A549 (cell line): ENCODE measurements at regions not wholly inside any gene's neighbourhood (a gene's known extent, or its start where the extent isn't known, plus 50 kb on each side); places are given as distances from the start of the nearest gene placed in this dataset.

ENCODE experiments used
- ATAC-seq, 2 experiments: fragments of 200-7000 bp in 1 of 2; fragments of >200 bp in 1 of 2; cut with Nextera tagmentation in 1 of 2; cut with Tn5 transposase in 1 of 2; 3 replicates each; pipeline versions ENCODE4 v1.8.0 to v1.9.1; 2018 to 2020; ENCODE audit warnings: mild to moderate bottlenecking in 1 of 2, moderate library complexity in 1 of 2
- CTCF ChIA-PET: fragments of 300-600 bp; sonication (Branson Sonifier 250); formaldehyde crosslinking; extraction: SDS; loops from one replicate; lab custom pipeline; 2021; ENCODE audit warnings: antibody characterized with exemption, inconsistent platforms; lab: Yijun Ruan, JAX
- POLR2A ChIA-PET: fragments of 350-600 bp; formaldehyde crosslinking; extraction: SDS; loops from one replicate; lab custom pipeline; 2021; ENCODE audit warnings: antibody characterized with exemption, inconsistent platforms; lab: Yijun Ruan, JAX
- DNase-seq, 2 experiments: peaks; one replicate each; pipeline versions ENCODE4 v3.0.0 to v3.0.0-alpha.2; 2011 to 2016; ENCODE audit warnings: low read depth in 1 of 2, low spot score in 1 of 2
- FAIRE-seq: peaks from 2 replicates; lab custom pipeline; 2011; peaks lifted over from hg19 to GRCh38; lab: Jason Lieb, UNC
- H3K27ac ChIP-seq, 2 experiments: fragments of >200 bp; sonication (Bioruptor Twin); formaldehyde crosslinking; 3 replicates each; pipeline ENCODE4 v1.5.1; 2016 to 2017
- H3K4me1 ChIP-seq: fragments of >200 bp; sonication (Bioruptor Twin); formaldehyde crosslinking; 3 replicates; pipeline ENCODE4 v1.6.1; 2016
- H3K4me2 ChIP-seq: fragments of >200 bp; sonication (Bioruptor Twin); formaldehyde crosslinking; 3 replicates; pipeline ENCODE4 v1.6.1; 2016
- H3K4me3 ChIP-seq: fragments of >200 bp; sonication (Bioruptor Twin); formaldehyde crosslinking; 3 replicates; pipeline ENCODE4 v1.5.1; 2016
- H3K9me3 ChIP-seq: fragments of >200 bp; sonication (Bioruptor Twin); formaldehyde crosslinking; 3 replicates; pipeline ENCODE4 v1.6.1; 2016
- ATOH8 ChIP-seq: fragments of 250-450 bp; sonication (Bioruptor Pico); IDR thresholded peaks from 2 replicates; pipeline ENCODE4 v1.5.0; 2020; ENCODE audit warnings: low read depth, mild to moderate bottlenecking, moderate library complexity
- BCL3 ChIP-seq: fragments of >200 bp; sonication (Bioruptor Twin); formaldehyde crosslinking; IDR thresholded peaks from 3 replicates; pipeline ENCODE4 v1.6.1; 2016
- CBX2 ChIP-seq: fragments of 200-600 bp; sonication (generic); IDR thresholded peaks from 2 replicates; pipeline ENCODE4 v1.6.1; 2016; ENCODE audit warnings: low read depth, mild to moderate bottlenecking, borderline replicate concordance
- CEBPB ChIP-seq, 2 experiments: fragments of >200 bp in 1 of 2; sonication (Bioruptor Twin) in 1 of 2; formaldehyde crosslinking in 1 of 2; IDR thresholded peaks; 2 replicates each; pipeline ENCODE4 v1.6.1; 2012 to 2016
- CHD4 ChIP-seq: fragments of 200-600 bp; sonication (generic); IDR thresholded peaks from 2 replicates; pipeline ENCODE4 v1.6.1; 2016; ENCODE audit warnings: antibody characterized with exemption, mild to moderate bottlenecking, borderline replicate concordance
- CTCF ChIP-seq: fragments of >200 bp; sonication (Bioruptor Twin); formaldehyde crosslinking; IDR thresholded peaks from 3 replicates; pipeline ENCODE4 v1.5.1; 2016
- E2F6 ChIP-seq: IDR thresholded peaks from 2 replicates; pipeline ENCODE4 v1.6.1; 2012; ENCODE audit warnings: low read depth, borderline replicate concordance
- EHMT2 ChIP-seq: fragments of 200-600 bp; sonication (generic); IDR thresholded peaks from 2 replicates; pipeline ENCODE4 v1.6.1; 2016; ENCODE audit warnings: antibody characterized with exemption, low read depth, mild to moderate bottlenecking, moderate library complexity
- ELK1 ChIP-seq: fragments of 150-350 bp; IDR thresholded peaks from 2 replicates; pipeline ENCODE4 v1.6.1; 2014; ENCODE audit warnings: low read depth, mild to moderate bottlenecking, low read length
- GATA3 ChIP-seq: IDR thresholded peaks from 2 replicates; pipeline ENCODE4 v1.6.1; 2012; ENCODE audit warnings: borderline replicate concordance
- MYC ChIP-seq: IDR thresholded peaks from 2 replicates; pipeline ENCODE4 v1.6.1; 2012; ENCODE audit warnings: mild to moderate bottlenecking, inconsistent platforms, low read length, improper control_type of control experiment, borderline replicate concordance
- RCOR1 ChIP-seq: fragments of 150-350 bp; IDR thresholded peaks from 2 replicates; pipeline ENCODE4 v1.6.1; 2014; ENCODE audit warnings: antibody characterized with exemption, low read length, low read depth
- REST ChIP-seq: fragments of 200-600 bp; sonication (generic); IDR thresholded peaks from 2 replicates; pipeline ENCODE4 v1.6.1; 2016; ENCODE audit warnings: antibody characterized with exemption, mild to moderate bottlenecking, moderate library complexity
- ZC3H11A ChIP-seq: fragments of 450-650 bp; IDR thresholded peaks from 2 replicates; pipeline ENCODE4 v1.6.1; 2014; ENCODE audit warnings: antibody characterized with exemption, mild to moderate bottlenecking
- ZFP36 ChIP-seq: fragments of 450-650 bp; IDR thresholded peaks from 2 replicates; pipeline ENCODE4 v1.6.1; 2014; ENCODE audit warnings: borderline replicate concordance; ENCODE audit not compliant: partially characterized antibody
- ZSCAN20 ChIP-seq: fragments of 250-450 bp; sonication (Bioruptor Pico); IDR thresholded peaks from 2 replicates; pipeline ENCODE4 v1.8.0; 2022; ENCODE audit warnings: mild to moderate bottlenecking, moderate library complexity
- WGBS: methylation state at CpG from one replicate; pipeline ENCODE4 v1.1.6; 2017; ENCODE audit errors: missing lambda C conversion rate; 5-methylcytosine and 5-hydroxymethylcytosine counted together

- ATAC-seq, result no peak
- CTCF ChIA-PET, result interaction anchor here (0.8 kb wide), 1 partner anchor 345 kb away, joined by 3 read pairs; no protein-coding TSS in a partner anchor
- no peak overlapping the region for H3K27ac ChIP-seq
- POLR2A ChIA-PET, result no interaction called here
- TF ChIP-seq CEBPB (IDR thresholded peaks at IDR 0.05) (no peak), ATOH8 (CRISPR knock-in tag) (no peak), E2F6 (no peak), GATA3 (no peak), MYC (no peak), CBX2 (no peak), CTCF (no peak)
- TF ChIP-seq, all 56 proteins: peak for 0
- Histone ChIP-seq H3K4me2 (no peak overlapping the region), H3K4me1 (no peaks in the 10 kb centered on the region), H3K4me3 (no peak overlapping the region), H3K9me3 (no peaks in the 10 kb centered on the region)
- DNase-seq (no peak), FAIRE-seq (no peak)
Measured at GRCh38 chr4:175996206-175996605, 69.4 kb upstream of the WDR17 start.

GRCh38 chr4:175997291-175997690 is 68.3 kb upstream of the WDR17 start:
- no peak for ATAC-seq
- no peak overlapping the region for H3K4me3 ChIP-seq
- H3K4me1 ChIP-seq, result no peaks in the 10 kb centered on the region
- no peak for DNase-seq
- no peak overlapping the region for H3K4me2 ChIP-seq
- H3K9me3 ChIP-seq, result no peaks in the 10 kb centered on the region
- H3K27ac ChIP-seq, result no peak overlapping the region
- ChIA-PET POLR2A (no interaction called here), CTCF (no interaction called here)
- TF ChIP-seq BCL3 (no peak), ZC3H11A (no peak), EHMT2 (no peak), CEBPB (IDR thresholded peaks at IDR 0.05) (no peak)
- WGBS, result 42% methylated on average over 2 of the region's 2 CpGs
- no peak for FAIRE-seq

- ATAC-seq (no peak), DNase-seq (peak in 1 of 2 experiments; percentile 17), FAIRE-seq (no peak)
- Histone ChIP-seq H3K9me3 (no peaks in the 10 kb centered on the region), H3K4me2 (no peak overlapping the region), H3K27ac (no peak overlapping the region), H3K4me1 (no peaks in the 10 kb centered on the region), H3K4me3 (no peak overlapping the region)
- CTCF ChIA-PET, result no interaction called here
- POLR2A ChIA-PET, result no interaction called here
- TF ChIP-seq EHMT2 (no peak), CHD4 (no peak), E2F6 (no peak), ZSCAN20 (no peak), REST (no peak), ZFP36 (no peak), MYC (no peak), CTCF (no peak), ELK1 (no peak), RCOR1 (no peak)
Measured at GRCh38 chr4:175998782-175999181, 66.9 kb upstream of the WDR17 start.
